ENCODE measurements at regions not wholly inside any gene's neighbourhood (a gene's known extent, or its start where the extent isn't known, plus 50 kb on each side); places are given as distances from the start of the nearest gene placed in this dataset.

GRCh38 chr15:38698254-38698653 lies 133.6 kb upstream of the RASGRP1 start:
- no peak for DNase-seq

- peak; percentile 59 for DNase-seq
Measured at GRCh38 chr15:38699633-38700230, 135.1 kb upstream of the RASGRP1 start.

DNA sequence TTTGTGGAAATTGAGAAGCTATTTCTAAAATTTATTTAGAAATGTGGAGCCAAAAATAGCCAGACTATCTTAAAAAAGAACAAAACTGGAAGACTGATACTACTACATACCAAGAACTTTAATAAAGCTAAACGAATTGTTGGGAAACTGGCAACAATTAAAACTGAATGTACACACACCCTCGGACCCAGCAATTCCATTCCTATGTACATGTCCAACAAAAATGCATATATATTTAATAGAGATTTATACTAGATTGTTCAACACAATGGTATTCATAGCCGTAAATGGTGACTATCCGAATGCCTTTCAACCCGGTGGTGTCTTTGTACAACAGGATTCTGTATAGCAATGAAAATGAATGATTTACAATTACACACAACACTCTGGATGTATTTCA lies 136.5 kb upstream of the RASGRP1 start:
- peak; percentile 90 for DNase-seq

DNA sequence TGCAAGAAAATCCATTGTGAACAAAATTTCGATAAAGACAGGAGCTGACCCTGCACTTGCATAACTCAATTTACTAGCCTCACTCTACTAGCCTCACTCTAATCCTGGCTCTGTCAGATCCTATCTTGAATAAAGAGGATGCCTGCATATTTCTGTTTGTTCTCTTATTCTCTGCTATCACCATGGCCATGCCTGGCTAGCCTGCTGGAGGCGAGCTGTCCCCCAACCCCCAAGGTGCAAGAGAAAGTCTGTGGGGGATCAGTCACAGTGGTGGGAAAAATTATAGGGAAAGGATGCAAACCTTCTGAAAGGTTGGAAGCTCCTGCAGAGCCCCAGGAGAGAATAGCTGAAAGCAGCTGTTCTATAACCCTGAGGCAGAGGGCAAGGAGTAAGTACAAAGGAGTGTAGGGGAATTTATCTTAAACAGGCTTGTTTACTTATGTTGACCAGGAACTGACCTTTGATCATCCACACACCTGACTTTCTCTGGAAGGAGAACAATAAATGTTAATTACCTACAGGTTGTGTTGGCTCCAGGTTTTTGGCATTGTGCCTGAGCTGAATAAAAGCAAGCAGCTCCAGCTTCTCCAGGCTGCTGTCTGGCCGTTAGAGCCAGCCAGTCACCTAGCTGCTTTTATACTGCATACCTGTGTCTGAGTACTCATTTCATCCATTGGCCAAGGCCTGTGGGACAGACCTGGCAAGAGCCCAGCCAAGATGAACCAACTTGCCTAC lies 137.7 kb upstream of the RASGRP1 start:
- peak; percentile 34 for DNase-seq

- DNase-seq = peak; percentile 57
Measured at GRCh38 chr15:38705436-38706219, 141.0 kb upstream of the RASGRP1 start.

DNA sequence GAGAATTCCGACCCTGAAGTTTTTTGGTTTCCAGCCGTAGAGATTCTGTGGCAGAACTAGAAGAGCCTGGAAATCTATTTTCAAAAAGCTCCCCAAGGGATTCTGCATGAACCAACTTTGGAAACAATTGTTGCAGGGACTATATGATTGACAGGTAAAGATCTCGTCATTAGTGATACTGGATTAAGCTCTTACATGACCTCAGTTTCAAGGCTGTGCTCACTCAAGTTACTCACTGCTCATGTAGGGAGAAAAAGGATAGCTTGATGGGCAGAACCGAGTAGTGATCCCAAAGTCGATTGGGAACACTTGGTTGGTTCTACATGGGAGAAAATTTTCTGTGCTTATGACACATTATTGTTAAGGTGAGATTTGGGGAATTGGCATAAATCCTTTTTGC lies 142.3 kb upstream of the RASGRP1 start:
- DNase-seq = no peak

- DNase-seq = peak; percentile 78
Measured at GRCh38 chr15:38707802-38708671, 143.4 kb upstream of the RASGRP1 start.

- peak; percentile 75 for DNase-seq
Measured at GRCh38 chr15:38708672-38709180, 144.1 kb upstream of the RASGRP1 start.

GRCh38 chr15:38709196-38709595 lies 144.6 kb upstream of the RASGRP1 start:
- DNase-seq = no peak

- DNase-seq = peak; percentile 100
Measured at GRCh38 chr15:38714309-38715072, 149.9 kb upstream of the RASGRP1 start.

DNA sequence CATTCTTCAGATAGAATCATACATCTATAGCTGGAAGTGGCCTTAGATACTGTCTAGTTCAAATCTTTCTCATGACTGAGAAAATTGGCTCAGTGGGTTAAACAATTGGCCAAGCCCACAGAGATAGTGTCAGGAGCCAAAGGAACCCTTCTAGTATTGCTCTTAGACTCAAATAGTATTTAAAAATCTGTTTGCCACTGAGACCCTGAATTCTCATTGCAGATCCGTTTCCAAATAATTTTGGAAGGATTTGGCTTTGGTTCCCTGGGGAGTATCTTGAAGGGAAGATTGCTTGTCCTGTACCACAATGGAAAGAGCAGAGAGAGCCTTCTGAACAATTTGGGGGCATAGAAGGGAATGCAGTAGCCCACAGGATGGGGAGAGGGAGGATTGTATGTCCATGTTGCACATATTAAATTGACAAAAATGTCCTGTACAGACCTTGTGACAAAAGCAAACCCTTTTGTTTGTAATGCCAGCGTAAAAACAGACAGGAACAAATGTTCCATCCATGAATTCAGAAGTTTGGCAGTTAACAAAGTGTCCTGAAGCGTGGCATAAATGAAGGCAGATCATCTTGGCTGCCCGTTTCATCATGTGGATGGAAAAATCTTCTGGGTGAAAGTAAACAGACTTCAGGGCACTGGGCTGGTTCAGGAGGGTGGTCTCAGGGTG lies 156.4 kb upstream of the RASGRP1 start:
- no peak for DNase-seq

GRCh38 chr15:38721568-38721945 lies 156.9 kb upstream of the RASGRP1 start:
- peak; percentile 82 for DNase-seq

DNA sequence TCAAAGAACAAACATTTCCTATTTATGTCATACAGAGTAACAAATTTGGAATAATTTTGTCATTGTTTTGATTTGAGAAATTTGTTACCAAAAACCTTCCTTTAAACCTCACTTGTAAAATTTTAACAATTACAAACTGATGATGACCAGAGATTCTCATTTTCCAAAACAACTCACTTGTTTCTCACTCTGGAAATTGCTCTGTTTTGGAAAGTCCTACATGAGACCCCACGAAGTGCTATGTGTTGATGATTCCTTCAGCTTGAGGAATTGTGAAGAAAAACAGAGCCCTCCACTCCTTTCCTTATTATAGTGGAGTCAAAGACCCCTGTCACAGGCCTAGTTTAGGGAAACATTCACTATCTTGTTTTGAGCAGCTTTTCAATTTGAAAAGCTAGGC lies 157.6 kb upstream of the RASGRP1 start:
- no peak for DNase-seq

GRCh38 chr15:38724827-38725226 lies 160.2 kb upstream of the RASGRP1 start:
- DNase-seq = no peak

DNA sequence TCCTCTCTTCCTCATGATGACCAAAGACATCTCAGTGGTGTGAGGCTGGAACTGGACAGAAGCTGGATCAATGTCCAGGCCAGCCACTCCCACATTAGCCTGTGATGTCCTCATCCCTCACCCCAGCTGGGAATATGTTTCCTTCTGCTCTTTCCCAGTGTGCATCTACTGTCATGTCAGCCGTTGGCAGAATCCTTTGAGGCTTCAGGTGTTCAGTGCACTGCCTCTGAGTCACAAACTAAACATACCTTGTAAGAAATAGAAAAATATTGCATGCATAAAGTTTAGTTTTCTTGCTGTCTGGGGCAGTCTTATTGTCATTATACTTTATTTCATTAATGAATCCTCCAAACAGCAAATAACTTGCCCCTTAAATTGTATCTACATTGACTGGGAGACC lies 161.6 kb upstream of the RASGRP1 start:
- DNase-seq = no peak

GRCh38 chr15:38733331-38733730 lies 168.7 kb upstream of the RASGRP1 start:
- DNase-seq = peak; percentile 52

- DNase-seq = no peak
Measured at GRCh38 chr15:38740206-38740605, 175.6 kb upstream of the RASGRP1 start.

GRCh38 chr15:38743147-38743546 lies 178.5 kb upstream of the RASGRP1 start:
- no peak for DNase-seq

- DNase-seq = peak; percentile 95
Measured at GRCh38 chr15:38745126-38745525, 180.5 kb upstream of the RASGRP1 start.

GRCh38 chr15:38745626-38746025 lies 181.0 kb upstream of the RASGRP1 start:
- no peak for DNase-seq

DNA sequence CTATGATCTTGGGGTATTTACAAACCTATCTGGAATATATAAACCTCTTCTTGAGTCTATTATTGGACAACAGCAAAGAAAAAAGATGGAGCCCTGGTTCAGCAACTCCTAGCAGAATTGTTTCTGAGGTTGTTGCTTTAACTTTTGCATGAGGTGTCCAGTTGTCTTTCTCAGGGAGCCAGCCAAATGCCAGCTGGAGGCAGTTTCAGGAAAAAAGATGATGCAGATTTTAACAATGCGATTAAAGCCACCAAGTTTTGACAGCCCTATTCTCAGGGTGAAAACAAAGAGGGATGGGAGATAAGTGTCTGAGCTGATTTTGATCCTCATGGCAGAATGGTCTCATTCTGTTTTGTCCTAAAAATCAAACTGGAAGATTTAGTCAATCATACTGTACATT lies 181.6 kb upstream of the RASGRP1 start:
- DNase-seq = peak; percentile 39
